H1 (cell line): ENCODE measurements at regions not wholly inside any gene's neighbourhood (a gene's known extent, or its start where the extent isn't known, plus 50 kb on each side); places are given as distances from the start of the nearest gene placed in this dataset.

ENCODE experiments used
- CTCF ChIA-PET: fragments of 300-600 bp; sonication (Branson Sonifier 250); formaldehyde crosslinking; loops from one replicate; lab custom pipeline; 2021; ENCODE audit not compliant: partially characterized antibody; lab: Charles Lee
- POLR2A ChIA-PET: fragments of 300-600 bp; sonication (Branson Sonifier 250); formaldehyde crosslinking; loops from one replicate; lab custom pipeline; 2021; ENCODE audit warnings: inconsistent platforms; ENCODE audit not compliant: partially characterized antibody; lab: Charles Lee
- DNase-seq, 2 experiments: peaks; one replicate each; pipeline versions ENCODE4 v3.0.0 to v3.0.0-alpha.2; 2010 to 2022; ENCODE audit warnings: low spot score in 2 of 2, low read depth in 1 of 2, mixed read lengths in 1 of 2
- FAIRE-seq: peaks from 2 replicates; lab custom pipeline; 2011; peaks lifted over from hg19 to GRCh38; lab: Jason Lieb, UNC
- H2AFZ ChIP-seq: 2 replicates; pipeline ENCODE4 v1.8.1; 2012; ENCODE audit warnings: low read length, inconsistent platforms
- H2AK5ac ChIP-seq: 2 replicates; pipeline ENCODE4 v1.6.1; 2013; ENCODE audit warnings: low read depth, low read length
- H2BK120ac ChIP-seq: replicated peaks from 2 replicates; pipeline ENCODE3; 2013; ENCODE audit warnings: low read depth, low read length, inconsistent platforms
- H2BK12ac ChIP-seq: 2 replicates; pipeline ENCODE4 v1.6.1; 2013; ENCODE audit warnings: low read depth, low read length
- H2BK15ac ChIP-seq: 2 replicates; pipeline ENCODE4 v1.6.1; 2013; ENCODE audit warnings: low read length
- H2BK20ac ChIP-seq: 2 replicates; pipeline ENCODE4 v1.6.1; 2013; ENCODE audit warnings: low read length
- H2BK5ac ChIP-seq: 2 replicates; pipeline ENCODE4 v1.6.1; 2013; ENCODE audit warnings: low read depth, low read length
- H3K14ac ChIP-seq: 2 replicates; pipeline ENCODE4 v1.6.1; 2013; ENCODE audit warnings: inconsistent platforms; ENCODE audit not compliant: insufficient read length
- H3K18ac ChIP-seq: 2 replicates; pipeline ENCODE4 v1.6.1; 2013; ENCODE audit warnings: low read length; ENCODE audit errors: extremely low read depth
- H3K23ac ChIP-seq: 2 replicates; pipeline ENCODE4 v1.6.1; 2013; ENCODE audit warnings: inconsistent platforms; ENCODE audit not compliant: insufficient read length
- H3K23me2 ChIP-seq: 2 replicates; pipeline ENCODE4 v1.6.1; 2013; ENCODE audit warnings: low read depth, low read length
- H3K27ac ChIP-seq: 2 replicates; pipeline ENCODE4 v1.6.1; 2011; ENCODE audit warnings: low read depth, low read length, inconsistent platforms
- H3K27me3 ChIP-seq, 4 experiments: replicated peaks in 1 of 4; 1 replicate in 1 of 4; 2 replicates in 3 of 4; pipeline versions ENCODE4 v1.6.1 to v1.8.1; 2011 to 2013; ENCODE audit warnings: low read length in 3 of 4, mild to moderate bottlenecking in 3 of 4, inconsistent platforms in 2 of 4, mixed read lengths in 2 of 4, moderate library complexity in 1 of 4; ENCODE audit not compliant: control insufficient read depth in 3 of 4, insufficient read depth in 3 of 4; ENCODE audit errors: extremely low read depth in 1 of 4
- H3K36me3 ChIP-seq, 4 experiments: 2 replicates each; pipeline versions ENCODE4 v1.6.1 to v1.8.1; 2011 to 2013; ENCODE audit warnings: mild to moderate bottlenecking in 4 of 4, low read length in 3 of 4, moderate library complexity in 2 of 4, control low read depth in 1 of 4, inconsistent platforms in 1 of 4; ENCODE audit not compliant: insufficient read depth in 4 of 4, control insufficient read depth in 2 of 4
- H3K4ac ChIP-seq: replicated peaks from 2 replicates; pipeline ENCODE3; 2013; ENCODE audit warnings: low read length, low read depth, mixed read lengths, inconsistent platforms; ENCODE audit not compliant: insufficient read length
- H3K4me1 ChIP-seq, 4 experiments: replicated peaks in 1 of 4; 1 replicate in 1 of 4; 2 replicates in 3 of 4; pipeline versions ENCODE4 v1.6.1 to v1.8.1; 2011 to 2013; ENCODE audit warnings: low read length in 3 of 4, inconsistent platforms in 2 of 4, mixed read lengths in 1 of 4; ENCODE audit not compliant: insufficient read depth in 4 of 4, control insufficient read depth in 3 of 4
- H3K4me2 ChIP-seq, 2 experiments: 2 replicates each; pipeline versions ENCODE4 v1.6.1 to v1.8.1; 2011 to 2013; ENCODE audit warnings: low read depth in 2 of 2, low read length in 2 of 2, control low read depth in 1 of 2, inconsistent platforms in 1 of 2, mild to moderate bottlenecking in 1 of 2; ENCODE audit not compliant: insufficient read depth in 1 of 2
- H3K4me3 ChIP-seq, 4 experiments: fragments of 200-600, 300-600 bp in 1 of 4; sonication (generic), shearing (Covaris generic), sonication (Bioruptor Twin) in 1 of 4; 2 replicates each; pipeline versions ENCODE4 v1.5.1 to v1.8.1; 2011 to 2016; ENCODE audit warnings: low read length in 4 of 4, low read depth in 3 of 4, control low read depth in 2 of 4, inconsistent platforms in 2 of 4, mild to moderate bottlenecking in 2 of 4, mixed read lengths in 1 of 4, moderate library complexity in 1 of 4; ENCODE audit not compliant: insufficient read depth in 2 of 4; ENCODE audit errors: extremely low read depth in 1 of 4
- H3K56ac ChIP-seq: replicated peaks from 2 replicates; pipeline ENCODE3; 2013; ENCODE audit warnings: low read depth, mild to moderate bottlenecking, mixed read lengths, low read length, inconsistent platforms; ENCODE audit not compliant: insufficient read length
- H3K79me1 ChIP-seq: 2 replicates; pipeline ENCODE4 v1.6.1; 2013; ENCODE audit warnings: low read depth, low read length, control low read depth
- H3K79me2 ChIP-seq, 2 experiments: 2 replicates each; pipeline versions ENCODE4 v1.6.1 to v1.8.1; 2012 to 2013; ENCODE audit warnings: low read length in 2 of 2, mild to moderate bottlenecking in 2 of 2, inconsistent platforms in 1 of 2; ENCODE audit not compliant: insufficient read depth in 2 of 2, control insufficient read depth in 1 of 2
- H3K9ac ChIP-seq, 4 experiments: replicated peaks in 1 of 4; 1 replicate in 1 of 4; 2 replicates in 3 of 4; pipeline versions ENCODE4 v1.6.1 to v1.8.1; 2011 to 2013; ENCODE audit warnings: low read depth in 3 of 4, low read length in 3 of 4, control low read depth in 2 of 4, mild to moderate bottlenecking in 2 of 4, moderate library complexity in 2 of 4, inconsistent platforms in 1 of 4; ENCODE audit errors: extremely low read depth in 1 of 4
- H3K9me3 ChIP-seq, 2 experiments: 2 replicates each; pipeline versions ENCODE4 v1.6.1 to v1.8.1; 2012 to 2013; ENCODE audit warnings: mild to moderate bottlenecking in 2 of 2, moderate library complexity in 2 of 2, control low read depth in 1 of 2, inconsistent platforms in 1 of 2, low read depth in 1 of 2, low read length in 1 of 2, mixed read lengths in 1 of 2; ENCODE audit not compliant: insufficient read depth in 2 of 2
- H4K20me1 ChIP-seq, 2 experiments: replicated peaks in 1 of 2; 2 replicates each; pipeline versions ENCODE3 to v1.8.1; 2011 to 2013; ENCODE audit warnings: inconsistent platforms in 2 of 2, low read length in 2 of 2, mild to moderate bottlenecking in 1 of 2; ENCODE audit not compliant: insufficient read depth in 2 of 2, control insufficient read depth in 1 of 2
- H4K5ac ChIP-seq: 2 replicates; pipeline ENCODE4 v1.6.1; 2013; ENCODE audit warnings: low read length, low read depth, mixed read lengths, inconsistent platforms; ENCODE audit not compliant: insufficient read length
- H4K8ac ChIP-seq: 2 replicates; pipeline ENCODE4 v1.8.0; 2013; ENCODE audit warnings: mild to moderate bottlenecking, moderate library complexity, low read length, inconsistent platforms; ENCODE audit not compliant: insufficient read depth; ENCODE audit errors: extremely low read depth
- H4K91ac ChIP-seq: replicated peaks from 2 replicates; pipeline ENCODE3; 2013; ENCODE audit warnings: low read length, mixed read lengths, inconsistent platforms; ENCODE audit not compliant: insufficient read length
- BCL11A ChIP-seq, 2 experiments: IDR thresholded peaks; one replicate each; pipeline ENCODE4 v1.6.1; 2011; ENCODE audit warnings: low read depth in 2 of 2, low read length in 2 of 2, mild to moderate bottlenecking in 2 of 2
- CBX5 ChIP-seq: fragments of 300-800, 300-1000 bp; sonication (generic); IDR thresholded peaks from 2 replicates; pipeline ENCODE4 v1.7.1; 2016; ENCODE audit warnings: antibody characterized with exemption, low read length, low read depth
- JUN ChIP-seq: IDR thresholded peaks from 2 replicates; pipeline ENCODE4 v1.6.1; 2011; ENCODE audit warnings: low read depth, mild to moderate bottlenecking, improper control_type of control experiment, low read length
- MAFK ChIP-seq: IDR thresholded peaks from 2 replicates; pipeline ENCODE4 v1.6.1; 2012; ENCODE audit warnings: low read depth, mild to moderate bottlenecking, improper control_type of control experiment, low read length
- NANOG ChIP-seq: IDR thresholded peaks from 2 replicates; pipeline ENCODE4 v1.6.1; 2011; ENCODE audit warnings: low read length, low read depth, mild to moderate bottlenecking, inconsistent platforms; ENCODE audit not compliant: insufficient read depth, poor library complexity, severe bottlenecking
- SIX5 ChIP-seq: IDR thresholded peaks from 2 replicates; pipeline ENCODE4 v1.6.1; 2011; ENCODE audit warnings: mild to moderate bottlenecking, low read depth, low read length
- TBP ChIP-seq: IDR thresholded peaks from 2 replicates; pipeline ENCODE4 v1.6.1; 2011; ENCODE audit warnings: low read depth, low read length, improper control_type of control experiment
- TCF12 ChIP-seq: IDR thresholded peaks from 2 replicates; pipeline ENCODE4 v1.6.1; 2011; ENCODE audit warnings: low read depth, mild to moderate bottlenecking, low read length
- WGBS, 2 experiments: shearing (Covaris generic) in 1 of 2; methylation state at CpG; one replicate each; pipeline versions ENCODE4 v1.1.6 to v1.1.7; 2013 to 2015; ENCODE audit warnings: low lambda C conversion rate in 2 of 2, mixed read lengths in 2 of 2, inconsistent platforms in 1 of 2, low coverage in 1 of 2, missing lambda C conversion rate in 1 of 2; ENCODE audit not compliant: insufficient replicate concordance in 2 of 2, insufficient coverage in 1 of 2, insufficient read length in 1 of 2; ENCODE audit errors: extremely low coverage in 1 of 2, missing lambda C conversion rate in 1 of 2; 5-methylcytosine and 5-hydroxymethylcytosine counted together

DNA sequence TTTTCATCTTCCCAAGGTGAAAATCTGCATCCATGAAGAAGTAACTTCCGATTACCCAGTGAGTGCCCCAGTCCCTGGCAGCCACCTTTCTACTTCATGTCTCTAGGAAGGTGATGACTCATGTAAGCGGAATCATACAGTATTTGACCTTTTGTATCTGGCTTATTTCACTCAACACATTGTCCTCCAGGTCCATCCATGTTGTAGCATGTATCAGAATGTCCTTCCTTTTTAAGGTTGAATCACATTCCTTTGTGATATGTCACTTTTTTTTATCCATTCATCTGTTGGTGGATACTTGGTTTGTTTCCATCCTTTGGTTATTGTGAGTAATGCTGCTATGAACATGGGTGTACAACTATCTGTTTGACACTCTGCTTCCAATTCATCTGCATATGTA lies 176.3 kb upstream of the CDYL start:
- no peaks in the 10 kb centered on the region for H3K23me2 ChIP-seq
- H3K4me2 ChIP-seq: no peak overlapping the region
- H2BK120ac ChIP-seq: no peak overlapping the region
- H2BK5ac ChIP-seq: no peak overlapping the region
- no peak overlapping the region for H3K56ac ChIP-seq
- H3K4me3 ChIP-seq: no peak overlapping the region
- no peaks in the 10 kb centered on the region for H4K20me1 ChIP-seq
- H2AFZ ChIP-seq: no peak overlapping the region
- H3K18ac ChIP-seq: no peak overlapping the region
- CTCF ChIA-PET: no interaction called here
- H4K91ac ChIP-seq: no peak overlapping the region
- no peak overlapping the region for H2BK15ac ChIP-seq
- POLR2A ChIA-PET: no interaction called here
- no peak overlapping the region for H4K8ac ChIP-seq
- H4K5ac ChIP-seq: no peak overlapping the region
- H3K23ac ChIP-seq: no peak overlapping the region
- no peak overlapping the region for H2AK5ac ChIP-seq
- no peaks in the 10 kb centered on the region for H3K36me3 ChIP-seq
- H3K4me1 ChIP-seq: no peaks in the 10 kb centered on the region
- no peak overlapping the region for H3K4ac ChIP-seq
- no peak for FAIRE-seq
- no peaks in the 10 kb centered on the region for H3K79me1 ChIP-seq
- H3K14ac ChIP-seq: no peak overlapping the region
- no peak overlapping the region; a peak in 1 of 7 replicates for H3K9ac ChIP-seq
- H3K9me3 ChIP-seq: no peaks in the 10 kb centered on the region
- H3K79me2 ChIP-seq: no peaks in the 10 kb centered on the region
- no peak overlapping the region for H3K27ac ChIP-seq
- H2BK20ac ChIP-seq: no peak overlapping the region
- no peak for TF ChIP-seq BCL11A (IDR thresholded peaks at IDR 0.05; ENCODE audit: low read depth in 2 of 2, low read length in 2 of 2)
- TF ChIP-seq SIX5: no peak
- no peak for TF ChIP-seq CBX5
- TF ChIP-seq NANOG: no peak
- no peak for TF ChIP-seq TCF12
- TF ChIP-seq TBP: no peak
- TF ChIP-seq JUN: no peak
- no peak for TF ChIP-seq MAFK
- DNase-seq: no peak
- no peaks in the 10 kb centered on the region; a peak in 1 of 7 replicates for H3K27me3 ChIP-seq
- no peak overlapping the region for H2BK12ac ChIP-seq
- WGBS, 2 experiments: 89% methylated on average over 2 of the region's 2 CpGs; no CpG with 5 or more reads in 1 of the 2 experiments
